Posterior vena cava (tissue), 2 donors: ENCODE measurements at regions not wholly inside any gene's neighbourhood (a gene's known extent, or its start where the extent isn't known, plus 50 kb on each side); places are given as distances from the start of the nearest gene placed in this dataset.

Source experiments
- DNase-seq: peaks from one replicate; pipeline ENCODE4 v3.0.0-alpha.2; 2020; ENCODE audit warnings: low spot score
- intact Hi-C, 2 donors: fragments of 100-400 bp; cut with DNase I; formaldehyde crosslinking; loops; one replicate each; pipeline versions ENCODE4 v1.14.1 to v1.14.2; 2022 to 2023
- donor health status: DM: yes; HTN: yes; CAD: no.
- donor health status: DM: yes; HTN: yes; CAD: no.

- intact Hi-C loops, result no loop called here
- no peak for DNase-seq
Observed at GRCh38 chr2:136242100-136242499, 124.2 kb upstream of the CXCR4 start.

DNA sequence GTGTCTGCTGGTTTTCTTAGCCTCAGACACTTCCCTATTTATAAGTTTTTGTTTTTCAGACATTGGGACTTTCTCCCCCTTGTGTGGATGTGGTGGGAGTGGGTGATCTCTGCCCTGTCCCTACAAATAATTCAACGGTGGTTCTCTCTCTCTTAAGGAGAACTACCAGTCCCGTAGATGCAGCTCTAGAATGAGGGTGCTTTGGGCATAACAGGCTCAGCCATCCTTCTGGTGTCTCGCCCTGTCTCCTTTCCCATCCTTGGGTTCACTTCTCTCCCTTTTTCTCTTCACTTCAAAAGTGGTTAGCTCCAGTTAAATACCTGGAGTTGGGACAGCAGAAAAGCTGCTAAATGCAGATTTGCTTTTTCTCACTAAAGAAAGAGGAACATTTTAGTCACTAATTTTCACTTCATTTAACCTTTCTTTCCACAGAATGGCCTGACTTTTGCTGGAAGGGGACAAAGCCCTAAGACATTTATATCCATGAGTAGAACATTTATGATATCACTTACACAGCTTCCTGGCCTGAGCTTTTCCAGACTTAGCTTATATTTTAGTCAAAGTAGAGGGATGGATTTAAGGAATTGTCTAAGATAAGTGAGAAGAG lies 121.2 kb upstream of the CXCR4 start:
- DNase-seq, result no peak
- intact Hi-C loops, result no loop called here

GRCh38 chr2:136238286-136239078 lies 120.5 kb upstream of the CXCR4 start:
- no peak for DNase-seq
- intact Hi-C loops, result no loop called here

GRCh38 chr2:136236019-136236418 lies 118.1 kb upstream of the CXCR4 start:
- no peak for DNase-seq
- intact Hi-C loops, result no loop called here

DNA sequence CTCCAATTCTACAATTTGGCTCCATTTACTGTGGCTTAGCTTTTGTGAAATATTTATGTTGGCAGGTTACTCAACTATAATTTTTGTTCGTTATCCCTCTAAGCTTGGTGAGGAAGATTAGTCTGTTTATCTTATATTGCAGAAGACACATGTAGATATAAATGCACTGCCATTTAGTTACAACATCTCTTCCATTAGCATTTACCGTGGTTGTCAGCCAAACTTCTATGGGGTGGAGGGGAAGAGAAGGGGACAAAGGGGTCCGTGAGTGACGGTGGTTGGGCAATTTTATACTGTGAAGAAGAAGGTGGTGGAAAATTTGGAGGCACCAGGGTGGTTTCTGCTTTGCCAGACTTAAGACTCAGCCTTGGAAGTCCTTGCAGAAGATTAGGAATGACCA lies 117.6 kb upstream of the CXCR4 start:
- intact Hi-C loops, result no loop called here

GRCh38 chr2:136234261-136234660 lies 116.3 kb upstream of the CXCR4 start:
- no peak for DNase-seq
- intact Hi-C loops, result no loop called here

More for the DNA sequence above, 117.6 kb upstream of the CXCR4 start:
- no peak for DNase-seq

- DNase-seq, result no peak
- intact Hi-C loops, result no loop called here
Observed at GRCh38 chr2:136233298-136233697, 115.3 kb upstream of the CXCR4 start.

GRCh38 chr2:136232456-136233172 lies 114.7 kb upstream of the CXCR4 start:
- no peak for DNase-seq
- intact Hi-C loops, result no loop called here

DNA sequence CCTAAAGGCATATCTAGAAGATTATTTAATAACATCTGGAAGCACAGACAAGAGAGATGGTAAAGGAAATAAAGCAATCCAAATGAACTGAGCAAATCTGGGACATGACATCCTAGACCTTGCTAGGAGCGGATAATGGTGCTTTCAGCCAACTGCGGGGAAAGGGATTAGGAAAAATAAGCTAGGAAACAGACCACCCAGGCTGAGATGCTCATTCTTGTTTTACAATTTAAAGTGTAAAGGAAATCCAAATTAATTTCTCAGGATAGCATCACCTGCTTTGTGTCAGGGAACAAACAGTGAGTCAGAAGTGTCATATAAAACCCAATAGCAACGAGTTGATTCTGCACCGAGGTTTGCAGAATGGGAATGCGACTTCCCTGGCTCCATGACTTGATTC lies 112.5 kb upstream of the CXCR4 start:
- DNase-seq, result no peak
- intact Hi-C loops, result no loop called here

- DNase-seq, result no peak
- intact Hi-C loops, result no loop called here
Observed at GRCh38 chr2:136226903-136227302, 109.0 kb upstream of the CXCR4 start.

- intact Hi-C loops, result no loop called here
- no peak for DNase-seq
Observed at GRCh38 chr2:136225950-136226835, 108.2 kb upstream of the CXCR4 start.

DNA sequence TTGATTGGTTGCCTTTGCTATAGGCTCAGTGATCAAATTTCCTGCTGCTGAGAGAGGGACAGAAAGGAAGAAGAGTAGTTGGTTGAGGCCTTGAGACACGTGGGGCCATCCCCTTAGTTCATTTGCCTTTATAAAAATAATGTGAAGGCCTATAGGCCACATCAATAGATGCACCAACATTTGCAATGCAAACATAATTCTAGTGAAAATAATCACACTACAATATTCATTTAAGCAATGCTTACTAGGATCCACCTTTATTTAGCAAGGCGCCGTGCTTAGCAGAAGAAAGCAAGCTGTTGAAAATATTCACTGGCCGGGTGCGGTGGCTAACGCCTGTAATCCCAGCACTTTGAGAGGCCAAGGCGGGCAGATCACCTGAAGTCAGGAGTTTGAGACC lies 105.3 kb upstream of the CXCR4 start:
- DNase-seq, result no peak
- intact Hi-C loops, result no loop called here

DNA sequence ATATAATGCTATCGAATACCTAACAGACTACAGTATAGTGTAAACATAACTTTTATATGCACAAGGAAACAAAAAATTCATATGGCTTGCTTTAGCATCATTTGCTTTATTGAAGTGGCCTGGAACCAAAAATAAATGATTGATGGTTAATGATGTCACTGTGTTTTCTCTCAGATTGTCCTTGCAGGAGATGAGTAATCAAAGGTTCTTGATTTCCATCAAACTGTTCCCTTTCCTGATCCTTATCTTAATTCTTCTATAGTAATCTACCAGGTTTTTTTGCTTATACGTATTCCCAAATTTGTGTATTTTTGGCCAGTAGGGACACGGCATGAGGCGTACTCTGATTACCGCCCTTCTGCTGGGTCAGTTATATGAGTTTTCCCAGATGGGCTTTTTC lies 104.9 kb upstream of the CXCR4 start:
- intact Hi-C loops, result no loop called here
- no peak for DNase-seq

GRCh38 chr2:136221026-136221425 lies 103.1 kb upstream of the CXCR4 start:
- DNase-seq, result no peak
- intact Hi-C loops, result no loop called here

DNA sequence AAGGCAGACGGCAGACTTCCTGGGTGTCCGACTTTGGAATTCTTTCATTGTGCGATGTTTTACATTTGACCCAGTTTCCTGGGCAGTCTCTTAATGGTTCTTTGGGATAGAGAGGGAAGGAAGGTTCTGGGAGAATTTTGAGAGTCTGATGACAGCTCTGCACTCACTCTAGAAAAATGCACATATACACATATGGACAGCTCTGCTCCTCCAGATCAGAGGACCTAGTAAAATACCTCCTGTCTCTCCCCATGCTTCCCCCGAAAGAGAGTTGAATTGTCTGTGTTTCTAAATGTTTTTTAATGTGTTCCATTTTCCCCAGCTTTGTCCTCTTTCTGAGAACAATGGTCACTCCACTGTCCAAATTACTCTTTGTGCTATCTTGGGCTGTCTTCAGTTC lies 102.0 kb upstream of the CXCR4 start:
- DNase-seq, result no peak
- intact Hi-C loops, result loop anchor here in 1 of 2 donors (1.0 kb wide), 1 partner anchor 24 kb away; no protein-coding TSS in a partner anchor

- DNase-seq, result no peak
- intact Hi-C loops, result loop anchor here in 1 of 2 donors (1.0 kb wide), 1 partner anchor 25 kb away; no protein-coding TSS in a partner anchor
Observed at GRCh38 chr2:136219341-136219740, 101.4 kb upstream of the CXCR4 start.

DNA sequence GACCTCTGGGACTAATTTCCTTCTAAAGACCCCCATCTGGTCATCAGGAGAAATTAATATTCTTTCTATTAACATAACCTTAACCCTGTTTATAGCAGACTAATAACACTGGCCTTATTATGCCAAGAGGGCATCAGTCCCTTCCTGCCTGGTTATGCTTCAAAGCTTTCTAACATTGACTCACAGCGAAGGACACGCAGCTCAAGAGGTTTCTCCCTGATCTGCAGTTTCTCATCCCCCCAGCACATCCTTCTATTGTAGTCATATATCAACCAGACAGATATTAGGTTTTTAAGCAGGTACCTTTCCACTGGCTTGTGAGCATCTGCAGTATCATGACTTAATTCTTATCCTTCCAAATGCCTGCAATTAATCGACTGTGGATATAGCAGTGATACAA lies 100.0 kb upstream of the CXCR4 start:
- intact Hi-C loops, result no loop called here

GRCh38 chr2:136215908-136216472 lies 98.0 kb upstream of the CXCR4 start:
- no peak for DNase-seq
- intact Hi-C loops, result no loop called here

More for the DNA sequence above, 100.0 kb upstream of the CXCR4 start:
- DNase-seq, result no peak

DNA sequence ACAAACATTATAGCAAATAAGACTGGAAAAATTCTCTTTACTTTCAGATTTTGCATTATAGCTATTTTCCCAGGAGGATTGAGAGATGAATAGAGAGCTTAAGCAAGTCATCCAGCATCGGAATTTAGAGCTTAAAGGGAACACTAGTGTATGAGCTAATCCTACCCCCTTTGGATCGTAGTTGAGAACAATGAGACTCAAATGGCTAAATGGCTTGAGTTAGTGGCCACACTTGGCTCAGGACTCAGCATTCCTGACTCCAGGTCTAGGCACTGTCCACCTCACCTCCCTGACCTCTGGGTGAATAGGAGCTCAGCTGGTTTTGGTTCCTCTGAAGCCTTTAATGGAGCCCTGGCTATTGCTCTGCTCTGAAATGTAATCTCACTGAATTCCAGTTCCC lies 97.5 kb upstream of the CXCR4 start:
- intact Hi-C loops, result no loop called here
- no peak for DNase-seq
